ENCODE measurements at regions not wholly inside any gene's neighbourhood (a gene's known extent, or its start where the extent isn't known, plus 50 kb on each side); places are given as distances from the start of the nearest gene placed in this dataset.
"Not testable (repeated sequence)": the region's sequence is repeated elsewhere in the genome, so short reads cannot be mapped to it uniquely, and the experiment has no call there.

DNA sequence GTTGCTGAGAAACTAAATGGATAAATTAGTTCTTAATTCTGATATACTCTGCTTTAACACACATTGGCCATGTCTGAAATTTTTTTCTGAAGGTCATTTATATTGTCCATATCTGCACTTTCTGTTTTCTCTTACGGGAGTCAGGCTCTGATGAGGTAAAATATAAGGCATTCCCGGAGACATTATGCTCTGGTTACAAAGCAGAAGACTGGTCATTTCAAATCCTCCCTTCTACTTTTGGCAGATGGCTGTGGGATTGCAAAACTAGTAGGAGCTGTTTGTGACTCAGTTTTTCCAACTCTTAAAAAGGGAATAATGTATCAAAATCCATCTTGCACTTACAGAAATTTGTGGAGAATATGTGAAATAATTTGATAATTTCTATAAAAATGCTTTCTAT lies 92.2 kb upstream of the CPHXL start:
- ATAC-seq, result no peak
- Mint-ChIP-seq H3K27ac (no peak overlapping the region), H3K9me3 (no peaks in the 10 kb centered on the region), H3K36me3 (ENCODE audit: low read depth) (no peaks in the 10 kb centered on the region), H3K27me3 (peaks cover 7% of the 10 kb centered on the region), H3K4me1 (ENCODE audit: low read depth) (no peaks in the 10 kb centered on the region), H3K4me3 (no peak overlapping the region)
- POLR2A ChIA-PET, result no interaction called here
- no peak for DNase-seq
- TF ChIP-seq, protein P1, sequence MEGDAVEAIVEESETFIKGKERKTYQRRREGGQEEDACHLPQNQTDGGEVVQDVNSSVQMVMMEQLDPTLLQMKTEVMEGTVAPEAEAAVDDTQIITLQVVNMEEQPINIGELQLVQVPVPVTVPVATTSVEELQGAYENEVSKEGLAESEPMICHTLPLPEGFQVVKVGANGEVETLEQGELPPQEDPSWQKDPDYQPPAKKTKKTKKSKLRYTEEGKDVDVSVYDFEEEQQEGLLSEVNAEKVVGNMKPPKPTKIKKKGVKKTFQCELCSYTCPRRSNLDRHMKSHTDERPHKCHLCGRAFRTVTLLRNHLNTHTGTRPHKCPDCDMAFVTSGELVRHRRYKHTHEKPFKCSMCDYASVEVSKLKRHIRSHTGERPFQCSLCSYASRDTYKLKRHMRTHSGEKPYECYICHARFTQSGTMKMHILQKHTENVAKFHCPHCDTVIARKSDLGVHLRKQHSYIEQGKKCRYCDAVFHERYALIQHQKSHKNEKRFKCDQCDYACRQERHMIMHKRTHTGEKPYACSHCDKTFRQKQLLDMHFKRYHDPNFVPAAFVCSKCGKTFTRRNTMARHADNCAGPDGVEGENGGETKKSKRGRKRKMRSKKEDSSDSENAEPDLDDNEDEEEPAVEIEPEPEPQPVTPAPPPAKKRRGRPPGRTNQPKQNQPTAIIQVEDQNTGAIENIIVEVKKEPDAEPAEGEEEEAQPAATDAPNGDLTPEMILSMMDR (IDR thresholded peaks at IDR 0.05), result no peak
- CTCF ChIA-PET, result no interaction called here
- intact Hi-C loops (cut with micrococcal nuclease), result no loop called here

DNA sequence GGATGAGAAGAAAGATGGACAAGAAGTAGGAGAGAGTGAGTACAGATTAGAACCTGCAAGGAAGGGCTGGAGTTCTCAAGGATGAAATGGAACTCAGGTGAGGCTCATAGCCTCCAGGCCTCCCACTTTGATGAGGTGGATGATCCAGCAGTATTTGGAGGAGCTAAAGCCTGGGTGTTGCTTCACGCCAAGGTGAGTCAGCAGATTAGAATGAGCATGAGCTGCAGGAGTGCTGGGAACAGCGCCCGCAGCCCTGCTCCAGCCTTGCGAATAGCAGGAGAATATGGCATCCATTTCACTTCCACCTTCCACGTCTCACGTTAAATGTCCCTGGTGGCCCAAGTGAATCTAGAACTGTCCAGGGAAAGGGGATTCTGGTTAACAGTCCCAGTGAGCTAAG lies 94.4 kb upstream of the CPHXL start:
- DNase-seq, result no peak
- ATAC-seq, result no peak
- Mint-ChIP-seq H3K4me1 (ENCODE audit: low read depth) (no peaks in the 10 kb centered on the region), H3K27ac (no peak overlapping the region), H3K4me3 (no peak overlapping the region), H3K9me3 (no peaks in the 10 kb centered on the region), H3K27me3 (peaks cover 3% of the 10 kb centered on the region), H3K36me3 (ENCODE audit: low read depth) (no peaks in the 10 kb centered on the region)
- intact Hi-C loops (cut with micrococcal nuclease), result no loop called here
- ChIA-PET POLR2A (no interaction called here), CTCF (no interaction called here)
- TF ChIP-seq, protein P1 (IDR thresholded peaks at IDR 0.05), result no peak

DNA sequence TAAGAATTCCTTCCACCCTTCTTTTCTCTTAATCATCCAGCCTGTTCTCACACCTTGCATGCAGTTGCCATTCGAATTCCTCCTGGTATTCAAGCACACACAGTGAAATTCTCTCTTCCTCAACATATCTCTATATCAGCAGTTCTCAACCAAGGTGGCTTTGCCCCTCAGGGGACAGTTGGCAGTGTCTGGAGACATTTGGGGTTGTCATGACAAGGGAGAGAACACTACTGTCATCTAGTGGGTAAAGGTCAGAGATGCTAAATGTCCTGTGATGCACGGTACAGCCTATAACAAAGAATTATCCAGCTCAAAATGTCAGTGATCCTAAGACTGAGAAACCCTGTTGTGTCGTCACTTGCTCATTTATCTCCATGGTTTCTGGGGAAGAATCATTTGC lies 94.8 kb upstream of the CPHXL start:
- POLR2A ChIA-PET, result no interaction called here
- Mint-ChIP-seq H3K4me3 (no peak overlapping the region), H3K27me3 (peaks cover 3% of the 10 kb centered on the region), H3K9me3 (peaks cover 1% of the 10 kb centered on the region), H3K4me1 (ENCODE audit: low read depth) (no peaks in the 10 kb centered on the region), H3K27ac (no peak overlapping the region), H3K36me3 (ENCODE audit: low read depth) (no peaks in the 10 kb centered on the region)
- intact Hi-C loops (cut with micrococcal nuclease), result no loop called here
- CTCF ChIA-PET, result no interaction called here
- no peak for DNase-seq
- TF ChIP-seq, protein P1 (IDR thresholded peaks at IDR 0.05), result no peak
- ATAC-seq, result no peak

DNA sequence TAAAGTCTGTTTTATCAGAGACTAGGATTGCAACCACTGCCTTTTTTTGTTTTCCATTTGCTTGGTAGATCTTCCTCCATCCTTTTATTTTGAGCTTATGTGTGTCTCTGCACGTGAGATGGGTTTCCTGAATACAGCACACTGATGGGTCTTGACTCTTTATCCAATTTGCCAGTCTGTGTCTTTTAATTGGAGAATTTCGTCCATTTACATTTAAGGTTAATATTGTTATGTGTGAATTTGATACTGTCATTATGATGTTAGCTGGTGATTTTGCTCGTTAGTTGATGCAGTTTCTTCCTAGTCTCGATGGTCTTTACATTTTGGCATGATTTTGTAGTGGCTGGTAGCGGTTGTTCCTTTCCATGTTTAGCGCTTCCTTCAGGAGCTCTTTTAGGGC lies 99.5 kb upstream of the CPHXL start:
- H3K27ac Mint-ChIP-seq; CTCF ChIA-PET; H3K4me1 Mint-ChIP-seq (ENCODE audit: low read depth); H3K4me3 Mint-ChIP-seq; POLR2A ChIA-PET; H3K9me3 Mint-ChIP-seq; DNase-seq; intact Hi-C loops (cut with micrococcal nuclease); H3K27me3 Mint-ChIP-seq; ATAC-seq; H3K36me3 Mint-ChIP-seq (ENCODE audit: low read depth): not testable (repeated sequence)

DNA sequence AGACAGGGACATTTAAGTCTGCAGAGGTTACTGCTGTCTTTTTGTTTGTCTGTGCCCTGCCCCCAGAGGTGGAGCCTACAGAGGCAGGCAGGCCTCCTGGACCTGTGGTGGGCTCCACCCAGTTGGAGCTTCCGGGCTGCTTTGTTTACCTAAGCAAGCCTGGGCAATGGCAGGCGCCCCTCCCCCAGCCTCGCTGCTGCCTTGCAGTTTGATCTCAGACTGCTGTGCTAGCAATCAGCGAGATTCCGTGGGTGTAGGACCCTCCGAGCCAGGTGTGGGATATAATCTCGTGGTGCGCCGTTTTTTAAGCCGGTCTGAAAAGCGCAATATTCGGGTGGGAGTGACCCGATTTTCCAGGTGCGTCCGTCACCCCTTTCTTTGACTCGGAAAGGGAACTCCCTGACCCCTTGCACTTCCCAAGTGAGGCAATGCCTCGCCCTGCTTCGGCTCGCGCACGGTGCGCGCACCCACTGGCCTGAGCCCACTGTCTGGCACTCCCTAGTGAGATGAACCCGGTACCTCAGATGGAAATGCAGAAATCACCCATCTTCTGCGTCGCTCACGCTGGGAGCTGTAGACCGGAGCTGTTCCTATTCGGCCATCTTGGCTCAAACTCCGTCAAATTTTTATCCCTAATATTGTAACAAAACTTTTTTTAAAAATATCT lies 101.2 kb upstream of the CPHXL start:
- H3K4me3 Mint-ChIP-seq, H3K27ac Mint-ChIP-seq: not testable (repeated sequence)

DNA sequence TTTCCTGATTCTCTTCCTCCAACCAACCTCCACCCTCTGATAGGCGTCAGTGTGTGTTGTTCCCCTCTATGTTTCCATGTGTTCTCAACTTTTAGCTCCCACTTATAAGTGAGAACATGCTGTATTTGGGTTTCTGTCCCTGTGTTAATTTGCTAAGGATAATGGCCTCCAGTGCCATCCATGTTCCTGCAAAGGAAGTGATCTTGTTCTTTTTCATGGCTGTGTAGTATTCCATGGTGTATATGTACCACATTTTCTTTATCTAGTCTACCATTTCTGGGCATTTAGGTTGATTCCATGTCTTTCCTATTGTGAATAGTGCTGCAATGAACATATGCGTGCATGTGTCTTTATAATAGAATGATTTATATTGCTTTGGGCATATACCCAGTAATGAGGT lies 107.1 kb upstream of the CPHXL start:
- Mint-ChIP-seq H3K27me3 (peaks cover 15% of the 10 kb centered on the region), H3K9me3 (peaks cover 24% of the 10 kb centered on the region)
- ATAC-seq; intact Hi-C loops (cut with micrococcal nuclease); DNase-seq; H3K27ac Mint-ChIP-seq; POLR2A ChIA-PET; H3K4me1 Mint-ChIP-seq (ENCODE audit: low read depth); CTCF ChIA-PET; H3K4me3 Mint-ChIP-seq; H3K36me3 Mint-ChIP-seq (ENCODE audit: low read depth): not testable (repeated sequence)

More for the DNA sequence above, 101.2 kb upstream of the CPHXL start:
- H3K36me3 Mint-ChIP-seq (ENCODE audit: low read depth); H3K4me1 Mint-ChIP-seq (ENCODE audit: low read depth); intact Hi-C loops (cut with micrococcal nuclease); H3K27me3 Mint-ChIP-seq; DNase-seq; CTCF ChIA-PET; POLR2A ChIA-PET; ATAC-seq: not testable (repeated sequence)
- H3K9me3 Mint-ChIP-seq, result peaks cover 11% of the 10 kb centered on the region

Measured in activated CD8-positive, alpha-beta T cell treated with anti-CD3 and anti-CD28 coated beads for 36 hours (primary cell).